NCI-H748 (cell line): ENCODE measurements at regions not wholly inside any gene's neighbourhood (a gene's known extent, or its start where the extent isn't known, plus 50 kb on each side); places are given as distances from the start of the nearest gene placed in this dataset.
"Not testable (repeated sequence)": the region's sequence is repeated elsewhere in the genome, so short reads cannot be mapped to it uniquely, and the experiment has no call there.

Experiments used
- DNase-seq: peaks from one replicate; lab custom pipeline; 2025; ENCODE audit not compliant: unreplicated experiment; lab: John Stamatoyannopoulos, UW

DNA sequence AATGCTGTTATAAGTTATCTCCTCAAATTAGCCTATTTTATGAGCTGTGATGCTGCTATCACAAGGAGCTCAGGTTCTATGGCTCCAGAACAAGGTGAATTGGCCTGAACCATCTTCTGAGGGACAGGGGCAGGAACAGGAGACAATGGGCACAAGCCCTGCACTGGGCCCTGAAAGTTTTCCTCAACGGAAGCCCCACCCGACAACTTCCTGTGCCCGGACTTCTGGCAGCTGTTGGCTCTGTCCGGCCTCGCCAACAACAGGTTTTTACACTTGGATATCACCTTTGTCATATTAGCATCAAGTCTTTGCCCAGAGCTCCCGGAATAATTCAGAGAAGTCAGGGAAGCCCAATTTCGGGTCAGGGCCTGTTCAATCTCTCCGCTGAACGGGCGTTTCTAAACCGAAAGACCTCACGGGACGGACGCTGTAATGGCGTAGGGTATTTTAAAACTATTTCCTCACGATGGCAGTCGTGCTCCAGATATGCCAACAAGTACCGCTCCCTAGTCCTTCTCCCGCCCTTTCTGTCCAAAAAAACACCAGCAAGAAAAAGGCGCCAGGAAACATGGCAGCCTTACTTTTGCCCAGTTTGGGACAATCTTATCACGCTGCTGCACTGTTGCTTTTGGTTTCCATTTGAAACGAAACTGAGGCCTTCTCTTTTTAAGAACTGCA lies 201.0 kb upstream of the STK26 start:
- DNase-seq = peak; percentile 76

GRCh38 chrX:131826572-131826971 lies 196.5 kb upstream of the STK26 start:
- DNase-seq = no peak

DNA sequence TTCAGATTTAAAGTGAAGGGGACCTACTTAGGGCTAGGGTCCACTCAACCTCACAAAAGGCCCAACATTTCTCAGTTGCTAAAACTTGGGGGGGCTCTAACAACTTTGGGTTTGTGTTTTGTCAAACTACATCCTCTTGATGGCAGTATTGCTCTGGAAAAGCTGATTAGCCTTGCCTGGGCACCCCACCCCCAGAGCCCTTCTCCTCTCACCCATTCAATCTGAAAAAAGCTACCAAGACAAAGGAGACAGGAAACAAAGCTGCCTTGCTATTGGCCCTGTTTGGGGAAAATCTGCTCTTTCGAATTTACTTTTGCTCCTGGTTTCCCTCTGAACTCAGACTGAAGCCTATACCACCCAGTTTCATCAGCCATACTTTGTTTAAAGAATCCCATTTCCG lies 195.2 kb upstream of the STK26 start:
- peak; percentile 67 for DNase-seq

DNA sequence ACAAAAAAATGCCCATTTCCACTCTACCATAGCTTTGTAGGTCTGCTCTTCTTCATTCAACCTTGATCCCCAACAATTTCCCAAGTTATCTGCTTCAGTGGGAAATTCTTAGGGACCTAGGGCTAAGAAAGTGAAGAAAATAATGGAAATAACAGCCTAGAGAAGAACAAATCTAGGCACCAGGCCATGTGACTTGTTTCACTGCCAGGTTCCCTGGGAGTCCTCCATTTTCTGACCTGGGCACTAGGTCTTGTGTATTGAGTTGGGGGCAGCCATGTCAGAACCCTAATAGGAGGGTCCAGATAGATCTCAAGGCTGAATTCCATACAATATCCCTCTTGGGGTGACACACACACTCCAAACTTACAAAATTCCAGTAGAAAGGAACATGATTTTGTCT lies 194.6 kb upstream of the STK26 start:
- DNase-seq = peak; percentile 27

GRCh38 chrX:131830400-131831184 lies 192.5 kb upstream of the STK26 start:
- peak; percentile 95 for DNase-seq

- DNase-seq = no peak
These were observed 191.9 kb upstream of the STK26 start for GRCh38 chrX:131831185-131831520.

- DNase-seq = no peak
These were observed 186.9 kb upstream of the STK26 start for GRCh38 chrX:131836161-131836560.

GRCh38 chrX:131837325-131837724 lies 185.8 kb upstream of the STK26 start:
- DNase-seq = no peak

GRCh38 chrX:131840799-131841495 lies 182.2 kb upstream of the STK26 start:
- no peak for DNase-seq

DNA sequence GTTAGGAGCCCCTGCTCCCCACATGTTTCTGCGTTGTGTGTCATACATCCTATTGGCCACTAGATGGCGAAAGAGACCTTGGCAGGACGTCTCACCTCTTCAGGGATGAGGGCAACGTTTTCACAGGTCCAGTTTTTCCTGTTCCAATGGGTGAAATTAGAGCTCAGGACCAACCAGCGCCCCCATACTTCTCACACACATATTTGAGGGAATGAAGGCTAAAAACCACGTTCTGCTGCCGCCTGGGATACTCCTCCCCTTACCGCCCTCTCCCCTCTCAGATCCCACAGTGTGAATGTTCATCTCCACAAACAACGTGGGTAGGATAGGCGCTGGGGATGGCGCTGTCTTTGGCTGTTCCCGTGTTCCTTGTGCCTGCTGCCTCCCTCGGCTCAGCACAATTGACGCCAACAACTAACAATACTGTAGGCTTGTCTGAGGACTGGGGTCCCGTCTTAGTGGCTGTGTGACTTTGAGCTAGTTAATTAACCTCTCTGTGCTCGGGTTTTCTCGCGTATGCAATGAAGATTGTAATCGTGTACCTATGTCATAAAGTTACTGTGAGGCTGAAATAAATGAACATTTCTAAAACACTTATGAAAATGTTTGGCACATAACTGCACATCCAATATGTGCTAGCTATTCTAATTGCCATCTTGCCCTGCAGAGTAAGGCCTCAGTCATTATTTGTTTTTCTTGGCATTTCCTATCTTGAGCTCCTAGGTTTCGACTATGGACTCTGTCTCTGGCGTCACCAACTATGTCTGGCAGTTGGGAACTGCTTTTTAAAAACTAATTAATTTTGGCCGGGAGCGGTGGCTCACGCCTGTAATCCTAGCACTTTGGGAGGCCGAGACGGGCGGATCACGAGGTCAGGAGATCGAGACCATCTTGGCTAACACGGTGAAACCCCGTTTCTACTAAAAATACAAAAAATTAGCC lies 181.3 kb upstream of the STK26 start:
- DNase-seq = peak; percentile 79

DNA sequence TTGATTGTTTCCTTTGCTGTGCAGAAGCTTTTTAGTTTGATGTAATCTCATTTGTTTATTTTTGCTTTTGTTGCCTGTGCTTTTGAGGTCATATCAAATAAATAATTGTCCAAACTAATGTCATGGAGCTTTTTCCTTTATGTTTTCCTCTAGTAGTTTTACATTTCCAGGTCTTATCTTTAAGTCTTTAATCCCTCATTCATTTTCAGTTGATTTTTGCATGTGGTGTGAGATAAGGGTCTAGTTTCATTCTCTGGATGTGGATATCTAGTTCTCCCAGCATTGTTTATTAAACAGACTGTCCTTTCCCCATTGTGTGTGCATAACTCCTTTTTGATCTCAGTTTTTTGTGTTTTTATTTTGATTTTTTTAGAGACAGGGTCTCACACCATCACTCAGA lies 179.1 kb upstream of the STK26 start:
- DNase-seq = no peak

- no peak for DNase-seq
These were observed 177.9 kb upstream of the STK26 start for GRCh38 chrX:131845201-131845600.

- DNase-seq = no peak
These were observed 177.3 kb upstream of the STK26 start for GRCh38 chrX:131845771-131846170.

DNA sequence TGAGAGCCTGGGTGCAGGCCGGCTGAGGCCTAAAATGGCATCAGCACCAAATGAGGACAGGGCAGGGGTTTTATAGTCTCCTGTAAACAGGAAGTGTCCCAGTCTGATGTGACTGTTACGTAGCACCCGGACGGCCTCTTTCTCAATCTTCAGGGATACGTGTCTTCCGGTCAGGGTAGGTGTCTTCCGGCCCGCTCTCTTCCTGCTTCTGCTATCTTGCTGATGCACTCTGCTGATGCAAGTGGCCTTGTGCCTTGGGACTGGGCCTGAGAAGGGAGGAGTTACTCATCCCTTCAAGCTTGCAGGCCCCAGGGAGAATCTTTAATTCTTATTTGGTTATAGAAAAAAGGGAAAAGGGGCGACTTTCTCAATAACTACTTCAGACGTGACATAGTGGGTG lies 172.1 kb upstream of the STK26 start:
- not testable (repeated sequence) for DNase-seq

DNA sequence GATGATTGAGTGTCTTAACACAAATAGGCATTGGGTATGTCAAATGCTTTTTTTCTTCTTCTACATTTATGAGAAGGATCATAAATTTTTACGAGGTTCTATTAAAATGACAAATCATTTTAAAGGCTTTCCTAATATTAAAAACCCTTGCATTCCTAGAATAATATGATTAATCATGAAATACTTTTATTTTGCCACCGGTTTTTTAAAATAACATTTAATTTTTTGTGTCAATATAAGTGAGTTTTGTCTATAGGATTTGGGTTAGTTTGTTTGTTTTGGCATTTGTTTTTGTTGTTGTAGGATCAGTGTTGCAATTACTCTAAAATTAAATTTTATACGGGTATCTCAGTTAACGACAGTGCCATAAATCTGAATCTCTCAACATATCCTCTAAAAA lies 169.7 kb upstream of the STK26 start:
- no peak for DNase-seq

- DNase-seq = no peak
These were observed 168.5 kb upstream of the STK26 start for GRCh38 chrX:131854581-131854980.

DNA sequence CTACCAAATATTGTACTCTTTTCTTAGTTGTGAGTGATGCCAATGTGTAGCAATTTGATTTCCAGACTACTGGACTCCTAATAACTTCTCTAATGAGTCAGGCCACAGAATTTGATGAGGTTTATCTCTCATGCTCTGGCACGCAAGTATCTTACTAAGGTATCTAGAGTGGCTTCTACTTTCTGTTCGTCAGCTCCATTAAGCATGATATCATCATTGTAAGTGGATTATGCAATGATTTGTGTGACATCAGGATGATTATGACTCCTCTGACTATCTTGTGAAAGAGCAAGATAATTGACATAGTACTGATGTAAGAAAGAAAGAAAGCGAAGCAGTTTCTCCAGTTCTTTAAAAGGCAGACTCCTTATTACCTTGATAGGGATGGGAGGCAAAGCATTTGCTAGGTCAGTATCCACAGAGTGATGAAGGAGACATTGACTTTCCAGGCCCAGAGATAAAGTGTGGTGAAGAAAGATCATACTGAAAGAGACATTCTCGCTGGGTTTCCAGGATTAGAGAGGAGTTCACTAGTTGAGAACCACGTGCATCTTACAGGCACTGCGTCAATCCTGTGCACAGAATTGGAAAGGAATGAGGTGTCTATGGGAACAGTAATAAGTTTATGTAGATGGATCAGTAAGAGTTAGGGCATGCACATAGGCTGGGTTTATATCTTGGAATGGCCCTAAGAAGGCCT lies 161.9 kb upstream of the STK26 start:
- no peak for DNase-seq

DNA sequence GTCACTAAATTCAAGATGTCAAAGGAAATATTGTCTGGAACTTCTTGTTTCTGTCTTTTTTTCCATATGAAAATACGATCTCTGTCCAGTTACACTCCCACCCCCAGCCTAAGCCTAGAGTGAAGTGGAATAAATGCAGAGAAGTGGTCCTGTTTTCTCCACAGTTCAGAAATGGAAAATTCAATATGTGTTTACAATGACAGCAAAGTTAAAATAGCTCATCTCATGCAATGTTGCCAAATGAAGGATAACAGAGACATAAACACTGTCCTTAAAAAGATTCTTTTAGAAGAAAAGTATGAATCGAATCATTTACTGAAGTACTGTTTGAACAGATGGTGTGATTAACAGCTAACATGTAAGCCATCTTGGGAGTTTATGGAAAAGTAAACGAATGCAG lies 160.8 kb upstream of the STK26 start:
- no peak for DNase-seq

DNA sequence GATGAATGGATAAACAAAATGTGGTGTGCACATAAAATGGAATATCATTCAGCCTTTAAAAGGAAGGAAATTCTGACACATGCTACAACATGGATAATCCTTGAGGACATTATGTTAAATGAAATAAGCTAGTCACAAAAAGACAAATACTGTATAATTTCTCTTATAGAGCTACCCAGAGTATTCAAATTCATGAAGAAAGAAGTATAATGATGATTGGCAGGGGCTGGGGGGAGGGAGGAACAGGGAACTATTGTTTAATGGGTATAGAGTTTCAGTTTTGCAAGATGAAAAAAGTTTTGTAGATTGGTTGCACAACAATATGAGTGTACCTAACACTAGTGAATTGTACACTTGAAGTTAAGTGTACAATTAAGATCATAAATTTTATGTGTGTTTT lies 153.9 kb upstream of the STK26 start:
- no peak for DNase-seq

- no peak for DNase-seq
These were observed 148.8 kb upstream of the STK26 start for GRCh38 chrX:131874300-131874699.
